ENCODE measurements at regions not wholly inside any gene's neighbourhood (a gene's known extent, or its start where the extent isn't known, plus 50 kb on each side); places are given as distances from the start of the nearest gene placed in this dataset.

GRCh38 chr2:84029903-84030575, 429.0 kb downstream of the SUCLG1 start (continued):
- no peak for TF ChIP-seq IRF2 (CRISPR knock-in tag; IDR thresholded peaks at IDR 0.05)
- TF ChIP-seq ZBTB5 (IDR thresholded peaks at IDR 0.05): no peak
- TF ChIP-seq XRCC3 (IDR thresholded peaks at IDR 0.05): no peak
- TF ChIP-seq E2F1 (CRISPR knock-in tag; IDR thresholded peaks at IDR 0.05): no peak
- no peak for TF ChIP-seq ZNF318 (IDR thresholded peaks at IDR 0.05; ENCODE audit: borderline replicate concordance in 1 of 2, low read depth in 1 of 2)
- TF ChIP-seq TARDBP (IDR thresholded peaks at IDR 0.05): no peak
- no peak for TF ChIP-seq ARHGAP35 (IDR thresholded peaks at IDR 0.05; ENCODE audit: partially characterized antibody)
- TF ChIP-seq CBX3 (IDR thresholded peaks at IDR 0.05; ENCODE audit: borderline replicate concordance in 1 of 2, low read length in 2 of 2): no peak
- TF ChIP-seq PHF21A (IDR thresholded peaks at IDR 0.05; ENCODE audit: borderline replicate concordance, low read depth): no peak
- TF ChIP-seq AFF1 (IDR thresholded peaks at IDR 0.05; ENCODE audit: low read depth in 1 of 2, partially characterized antibody in 2 of 2): no peak
